Breast epithelium (tissue), 4 donors: ENCODE measurements at regions not wholly inside any gene's neighbourhood (a gene's known extent, or its start where the extent isn't known, plus 50 kb on each side); places are given as distances from the start of the nearest gene placed in this dataset.

Experiments
- DNase-seq, 2 donors: peaks; one replicate each; pipeline ENCODE4 v3.0.0-alpha.2; 2019; ENCODE audit warnings: low spot score in 2 of 2
- H3K27ac ChIP-seq, 2 donors: fragments of 200-600 bp; sonication (generic) in 1 of 2; one replicate each; pipeline ENCODE4 v1.5.1; 2016 to 2019; ENCODE audit warnings: mild to moderate bottlenecking in 1 of 2
- H3K27me3 ChIP-seq, 2 donors: fragments of 200-600 bp; sonication (generic) in 1 of 2; one replicate each; pipeline versions ENCODE4 v1.5.1 to v1.6.0; 2017 to 2019; ENCODE audit warnings: control low read depth in 1 of 2, mild to moderate bottlenecking in 1 of 2
- H3K36me3 ChIP-seq: fragments of 200-600 bp; one replicate; pipeline ENCODE4 v1.5.1; 2019
- H3K4me1 ChIP-seq, 2 donors: fragments of 200-600 bp; sonication (generic); one replicate each; pipeline ENCODE4 v1.5.1; 2016 to 2019; ENCODE audit warnings: control low read depth in 1 of 2
- H3K4me3 ChIP-seq, 3 donors: fragments of 200-600 bp; sonication (generic); 1 replicate in 2 of 3; 2 replicates in 1 of 3; pipeline ENCODE4 v1.5.1; 2016 to 2019; ENCODE audit warnings: mild to moderate bottlenecking in 3 of 3, moderate library complexity in 2 of 3
- H3K9me3 ChIP-seq, 2 donors: fragments of 200-600 bp; sonication (generic) in 1 of 2; one replicate each; pipeline ENCODE4 v1.5.1; 2016 to 2019; ENCODE audit warnings: control low read depth in 1 of 2
- POLR2A ChIP-seq: fragments of 450-650 bp; IDR thresholded peaks from one replicate; pipeline ENCODE4 v1.6.1; 2016; ENCODE audit warnings: antibody characterized with exemption, mild to moderate bottlenecking, moderate library complexity
- POLR2AphosphoS5 ChIP-seq, 3 donors: sonication (generic); formaldehyde crosslinking; IDR thresholded peaks; one replicate each; pipeline ENCODE4 v1.6.1; 2017; ENCODE audit warnings: antibody characterized with exemption in 3 of 3
- intact Hi-C: fragments of 100-400 bp; cut with DNase I; formaldehyde crosslinking; loops from one replicate; pipeline ENCODE4 v1.15.1; 2023; ENCODE audit warnings: low total_unique reads
- TF ChIP-seq, protein P1 (sequence below), 3 donors: fragments of 450-650 bp; IDR thresholded peaks; one replicate each; pipeline ENCODE4 v1.5.1; 2016 to 2017; ENCODE audit warnings: antibody characterized with exemption in 3 of 3, mild to moderate bottlenecking in 3 of 3, moderate library complexity in 3 of 3

DNA sequence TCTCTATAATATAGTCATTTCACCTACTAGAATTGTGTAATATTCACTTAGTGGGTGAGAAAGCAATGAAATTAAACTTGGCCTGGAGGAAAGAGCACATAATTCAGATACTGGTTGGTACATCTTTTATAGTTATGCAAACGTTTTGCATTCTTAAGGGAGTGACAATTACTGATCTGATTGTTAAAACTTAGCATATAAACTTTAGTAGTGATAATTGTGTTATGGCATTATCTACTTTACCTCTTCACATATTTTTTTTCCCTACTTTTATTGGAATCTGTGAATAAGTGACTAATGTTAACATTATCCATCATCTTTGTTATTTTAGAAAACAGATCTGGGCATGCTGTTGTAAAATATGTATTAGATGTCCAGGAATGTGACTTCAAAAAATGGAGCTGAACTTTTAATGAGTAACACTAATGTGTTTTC is 217.4 kb upstream of the GIMD1 start:
- H3K27me3 ChIP-seq = no peaks in the 10 kb centered on the region
- no peak overlapping the region for H3K4me3 ChIP-seq
- DNase-seq = no peak
- intact Hi-C loops = no loop called here
- TF ChIP-seq POLR2AphosphoS5 (IDR thresholded peaks at IDR 0.05) (no peak), POLR2A (no peak)
- TF ChIP-seq, protein P1, sequence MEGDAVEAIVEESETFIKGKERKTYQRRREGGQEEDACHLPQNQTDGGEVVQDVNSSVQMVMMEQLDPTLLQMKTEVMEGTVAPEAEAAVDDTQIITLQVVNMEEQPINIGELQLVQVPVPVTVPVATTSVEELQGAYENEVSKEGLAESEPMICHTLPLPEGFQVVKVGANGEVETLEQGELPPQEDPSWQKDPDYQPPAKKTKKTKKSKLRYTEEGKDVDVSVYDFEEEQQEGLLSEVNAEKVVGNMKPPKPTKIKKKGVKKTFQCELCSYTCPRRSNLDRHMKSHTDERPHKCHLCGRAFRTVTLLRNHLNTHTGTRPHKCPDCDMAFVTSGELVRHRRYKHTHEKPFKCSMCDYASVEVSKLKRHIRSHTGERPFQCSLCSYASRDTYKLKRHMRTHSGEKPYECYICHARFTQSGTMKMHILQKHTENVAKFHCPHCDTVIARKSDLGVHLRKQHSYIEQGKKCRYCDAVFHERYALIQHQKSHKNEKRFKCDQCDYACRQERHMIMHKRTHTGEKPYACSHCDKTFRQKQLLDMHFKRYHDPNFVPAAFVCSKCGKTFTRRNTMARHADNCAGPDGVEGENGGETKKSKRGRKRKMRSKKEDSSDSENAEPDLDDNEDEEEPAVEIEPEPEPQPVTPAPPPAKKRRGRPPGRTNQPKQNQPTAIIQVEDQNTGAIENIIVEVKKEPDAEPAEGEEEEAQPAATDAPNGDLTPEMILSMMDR (IDR thresholded peaks at IDR 0.05) = no peak
- no peaks in the 10 kb centered on the region for H3K4me1 ChIP-seq
- no peaks in the 10 kb centered on the region for H3K36me3 ChIP-seq
- no peaks in the 10 kb centered on the region for H3K9me3 ChIP-seq
- H3K27ac ChIP-seq = no peak overlapping the region

DNA sequence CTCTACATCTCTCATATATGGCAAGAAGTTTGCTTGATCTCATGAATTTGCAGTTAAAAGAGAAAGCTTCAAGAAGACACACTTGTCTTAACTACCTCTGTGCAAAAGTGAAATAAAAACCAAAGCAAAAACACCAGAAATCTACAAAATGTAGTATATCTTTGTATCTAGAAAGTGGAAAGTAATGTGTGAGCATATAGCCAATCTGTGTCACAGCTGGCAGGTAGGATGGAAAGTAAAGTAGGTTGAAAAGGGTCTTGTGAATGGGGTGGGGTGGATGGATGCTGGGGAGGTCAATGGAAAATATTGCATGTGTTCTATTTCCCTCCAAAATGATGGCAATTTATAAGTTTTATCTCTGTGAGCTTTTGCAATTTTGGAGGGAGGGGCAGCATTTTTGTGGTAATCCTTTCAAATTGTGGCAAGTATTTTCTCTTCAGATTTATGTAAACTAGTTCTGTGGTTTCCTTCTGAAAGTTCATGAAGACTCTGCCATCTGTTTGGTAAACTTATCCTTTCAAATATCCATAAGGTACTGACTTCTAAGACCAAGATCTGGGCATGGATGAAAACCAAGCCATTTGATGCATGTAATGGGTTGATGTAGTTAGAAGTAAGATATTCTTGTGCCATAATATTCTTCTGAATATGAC is 215.9 kb upstream of the GIMD1 start:
- Histone ChIP-seq H3K27ac (no peak overlapping the region), H3K4me3 (no peak overlapping the region), H3K36me3 (no peaks in the 10 kb centered on the region), H3K9me3 (no peaks in the 10 kb centered on the region), H3K27me3 (no peaks in the 10 kb centered on the region), H3K4me1 (no peaks in the 10 kb centered on the region)
- TF ChIP-seq POLR2A (no peak), POLR2AphosphoS5 (IDR thresholded peaks at IDR 0.05) (no peak)
- TF ChIP-seq, protein P1 (IDR thresholded peaks at IDR 0.05) = no peak
- DNase-seq = no peak
- intact Hi-C loops = no loop called here

DNA sequence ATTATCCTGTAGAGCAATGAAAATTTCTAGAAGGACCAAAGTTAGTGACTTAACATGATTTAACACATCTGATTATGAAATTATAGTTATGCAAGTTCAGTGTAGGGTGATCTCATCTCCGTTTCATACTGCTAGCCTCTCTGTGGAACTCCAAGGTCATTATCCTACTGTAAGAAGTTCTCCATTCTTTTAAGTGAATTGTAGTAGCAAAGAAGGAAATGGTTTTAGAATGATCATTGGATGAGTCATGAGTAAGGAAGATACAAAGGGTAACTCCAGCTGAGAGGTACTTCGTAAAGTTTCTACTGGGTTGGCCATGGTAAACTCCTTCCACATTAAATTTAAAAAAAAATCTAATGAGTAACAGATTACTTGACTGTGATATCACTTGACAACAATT is 215.0 kb upstream of the GIMD1 start:
- no peaks in the 10 kb centered on the region for H3K4me1 ChIP-seq
- H3K27me3 ChIP-seq = no peaks in the 10 kb centered on the region
- TF ChIP-seq, protein P1 (IDR thresholded peaks at IDR 0.05) = no peak
- TF ChIP-seq POLR2AphosphoS5 (IDR thresholded peaks at IDR 0.05) (no peak), POLR2A (no peak)
- H3K36me3 ChIP-seq = no peaks in the 10 kb centered on the region
- no peak for DNase-seq
- intact Hi-C loops = no loop called here
- no peaks in the 10 kb centered on the region for H3K9me3 ChIP-seq
- no peak overlapping the region for H3K27ac ChIP-seq
- no peak overlapping the region for H3K4me3 ChIP-seq

DNA sequence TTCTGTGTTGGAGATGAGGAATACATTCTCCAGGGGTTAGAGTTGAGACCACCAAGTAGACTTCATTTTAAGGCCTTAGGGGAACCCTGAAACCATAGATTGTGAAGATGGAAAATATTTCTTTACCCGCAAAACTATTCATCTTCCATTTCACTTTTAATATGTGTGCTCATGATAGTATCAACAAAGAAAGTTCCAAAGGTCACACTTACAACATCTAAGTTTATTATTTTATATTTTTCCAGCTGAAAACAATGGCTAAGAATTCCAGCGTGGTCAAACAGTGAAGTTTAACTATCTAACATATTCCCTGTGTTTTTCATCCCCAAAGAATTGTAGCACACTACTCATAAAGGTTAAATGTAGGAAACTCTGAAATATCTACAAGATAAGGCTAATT is 214.5 kb upstream of the GIMD1 start:
- intact Hi-C loops = no loop called here
- no peak for DNase-seq
- Histone ChIP-seq H3K4me3 (no peak overlapping the region), H3K36me3 (no peaks in the 10 kb centered on the region), H3K4me1 (no peaks in the 10 kb centered on the region), H3K9me3 (no peaks in the 10 kb centered on the region), H3K27ac (no peak overlapping the region), H3K27me3 (no peaks in the 10 kb centered on the region)
- TF ChIP-seq POLR2A (no peak), POLR2AphosphoS5 (IDR thresholded peaks at IDR 0.05) (no peak)
- TF ChIP-seq, protein P1 (IDR thresholded peaks at IDR 0.05) = no peak

DNA sequence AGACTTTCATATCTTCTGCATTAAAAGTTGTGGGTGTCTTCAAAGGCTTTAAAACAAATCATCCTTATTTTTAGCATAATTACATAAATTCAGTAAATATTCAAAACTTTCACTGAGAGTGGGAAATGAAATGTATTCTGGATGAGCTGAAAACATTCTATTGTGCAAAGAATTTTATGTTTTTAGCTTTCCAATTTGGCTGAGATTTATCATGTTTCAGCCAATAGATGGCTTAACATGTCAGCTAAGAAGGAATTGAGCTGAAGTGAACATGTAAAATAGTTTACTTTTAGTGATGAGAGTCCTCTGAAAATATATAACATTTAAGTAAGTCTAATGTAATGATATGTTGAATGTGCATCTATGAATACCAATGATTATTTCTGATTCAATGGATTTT is 213.5 kb upstream of the GIMD1 start:
- no peak for DNase-seq
- Histone ChIP-seq H3K9me3 (no peaks in the 10 kb centered on the region), H3K27me3 (no peaks in the 10 kb centered on the region), H3K27ac (no peak overlapping the region), H3K36me3 (no peaks in the 10 kb centered on the region), H3K4me1 (no peaks in the 10 kb centered on the region), H3K4me3 (no peak overlapping the region)
- intact Hi-C loops = no loop called here
- no peak for TF ChIP-seq POLR2AphosphoS5 (IDR thresholded peaks at IDR 0.05)

DNA sequence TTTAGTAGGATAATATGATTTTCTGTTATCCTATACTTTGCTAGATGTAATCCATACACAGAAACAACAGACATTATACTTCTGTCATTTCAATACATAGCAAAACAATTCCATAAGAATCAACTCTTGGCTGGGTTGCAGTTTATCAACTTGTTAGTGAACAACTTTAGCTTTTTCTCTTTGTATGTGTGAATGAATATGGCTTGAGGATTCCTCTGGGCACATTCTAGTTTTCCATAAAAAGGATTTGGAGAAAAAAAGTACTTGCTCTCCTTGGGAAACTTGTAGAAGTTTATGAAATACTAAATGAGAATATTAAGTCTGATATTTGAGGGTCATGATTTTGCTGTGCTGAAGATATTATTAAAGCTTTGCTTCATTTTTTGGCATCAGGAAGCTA is 210.7 kb upstream of the GIMD1 start:
- TF ChIP-seq POLR2AphosphoS5 (IDR thresholded peaks at IDR 0.05) = no peak
- TF ChIP-seq POLR2A = no peak
- TF ChIP-seq, protein P1 (IDR thresholded peaks at IDR 0.05) = no peak
- no peaks in the 10 kb centered on the region for H3K27me3 ChIP-seq
- intact Hi-C loops = no loop called here
- H3K27ac ChIP-seq = no peak overlapping the region
- H3K9me3 ChIP-seq = no peaks in the 10 kb centered on the region
- no peak for DNase-seq
- H3K4me1 ChIP-seq = no peaks in the 10 kb centered on the region
- no peak overlapping the region for H3K4me3 ChIP-seq
- H3K36me3 ChIP-seq = no peaks in the 10 kb centered on the region
